Stimulated activated naive B cell treated with anti-CD40 and anti-IgM and Interleukin-4, amounts not matched to agents 10 μg/mL and 1 μg/mL and 100 μg/mL, for 72 hours (primary cell): ENCODE measurements at regions not wholly inside any gene's neighbourhood (a gene's known extent, or its start where the extent isn't known, plus 50 kb on each side); places are given as distances from the start of the nearest gene placed in this dataset.

Experiments
- ATAC-seq, 2 donors: fragments of 150-1000 bp; cut with Tn5 transposase; replicated peaks; 2 replicates each; pipeline ENCODE4 v1.10.0; 2021; ENCODE audit warnings: moderate library complexity in 1 of 2
- DNase-seq: peaks from one replicate; pipeline ENCODE4 v3.0.0; 2021
- H3K27ac Mint-ChIP-seq: one replicate; pipeline ENCODE4 v1.8.0; 2022; ENCODE audit warnings: mild to moderate bottlenecking, mixed read lengths
- H3K27me3 Mint-ChIP-seq, 2 donors: one replicate each; pipeline ENCODE4 v1.8.0; 2022; ENCODE audit warnings: mixed read lengths in 2 of 2
- H3K36me3 Mint-ChIP-seq, 2 donors: one replicate each; pipeline ENCODE4 v1.8.0; 2022; ENCODE audit warnings: mixed read lengths in 2 of 2, mild to moderate bottlenecking in 1 of 2
- H3K4me1 Mint-ChIP-seq, 2 donors: one replicate each; pipeline ENCODE4 v1.8.0; 2022; ENCODE audit warnings: mixed read lengths in 2 of 2, mild to moderate bottlenecking in 1 of 2
- H3K4me3 Mint-ChIP-seq, 2 donors: one replicate each; pipeline ENCODE4 v1.8.0; 2022; ENCODE audit warnings: mild to moderate bottlenecking in 2 of 2, mixed read lengths in 2 of 2, moderate library complexity in 1 of 2
- H3K9me3 Mint-ChIP-seq, 2 donors: one replicate each; pipeline ENCODE4 v1.8.0; 2022; ENCODE audit warnings: mixed read lengths in 2 of 2, mild to moderate bottlenecking in 1 of 2

GRCh38 chr10:111523016-111523415, 446.2 kb downstream of the ADRA2A start:
- no peak overlapping the region for H3K4me3 Mint-ChIP-seq
- no peak overlapping the region for H3K27ac Mint-ChIP-seq
- no peak for ATAC-seq
- peaks cover 0 to 5% of the 10 kb centered on the region in 2 donors for H3K27me3 Mint-ChIP-seq
- H3K36me3 Mint-ChIP-seq: no peaks in the 10 kb centered on the region
- H3K4me1 Mint-ChIP-seq: no peaks in the 10 kb centered on the region
- no peak for DNase-seq
- H3K9me3 Mint-ChIP-seq: no peaks in the 10 kb centered on the region

DNA sequence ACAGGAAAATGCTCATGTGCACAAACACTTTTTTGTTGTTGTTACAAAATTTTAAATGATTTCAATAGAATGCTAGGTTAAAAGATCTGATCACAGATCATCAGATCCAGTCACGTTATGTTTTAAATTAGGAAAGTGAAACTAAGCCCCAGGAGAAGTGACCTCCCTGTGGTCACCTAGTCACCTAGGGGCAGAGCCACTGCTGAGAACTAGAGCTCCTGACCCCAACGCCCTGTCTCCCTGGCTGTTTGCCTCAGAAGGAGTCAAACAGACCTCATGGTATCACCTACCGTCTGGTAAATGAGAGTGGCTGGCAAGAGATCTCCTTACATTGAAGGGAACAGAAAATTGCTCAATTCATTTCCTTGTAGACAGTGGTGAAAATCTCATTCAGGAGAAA, 447.3 kb downstream of the ADRA2A start:
- ATAC-seq: no peak
- Mint-ChIP-seq H3K27me3 (peaks cover 0 to 5% of the 10 kb centered on the region in 2 donors), H3K27ac (no peak overlapping the region), H3K4me3 (no peak overlapping the region), H3K36me3 (no peaks in the 10 kb centered on the region), H3K4me1 (no peaks in the 10 kb centered on the region), H3K9me3 (no peaks in the 10 kb centered on the region)
- no peak for DNase-seq

DNA sequence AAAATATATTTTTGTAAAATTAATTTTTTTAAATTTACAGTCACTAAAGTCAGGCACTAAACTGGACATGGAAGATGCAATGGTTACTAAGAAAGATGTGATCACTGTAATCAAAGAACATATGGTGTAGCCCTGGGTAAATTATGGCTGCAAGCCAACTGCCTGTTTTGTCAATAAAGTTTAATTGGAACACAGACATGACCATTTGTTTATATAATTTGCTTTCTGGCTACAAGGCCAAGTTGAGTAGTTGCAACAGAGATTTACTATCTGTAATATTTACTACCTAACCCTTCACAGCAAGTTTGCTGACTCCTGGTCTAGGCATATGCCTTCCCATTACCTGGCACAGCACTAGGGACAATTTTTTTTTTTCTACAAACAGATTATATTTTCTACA, 448.9 kb downstream of the ADRA2A start:
- Mint-ChIP-seq H3K9me3 (no peaks in the 10 kb centered on the region), H3K4me1 (no peaks in the 10 kb centered on the region), H3K36me3 (no peaks in the 10 kb centered on the region), H3K27me3 (peaks cover 0 to 5% of the 10 kb centered on the region in 2 donors), H3K4me3 (no peak overlapping the region), H3K27ac (no peak overlapping the region)
- DNase-seq: no peak
- no peak for ATAC-seq

DNA sequence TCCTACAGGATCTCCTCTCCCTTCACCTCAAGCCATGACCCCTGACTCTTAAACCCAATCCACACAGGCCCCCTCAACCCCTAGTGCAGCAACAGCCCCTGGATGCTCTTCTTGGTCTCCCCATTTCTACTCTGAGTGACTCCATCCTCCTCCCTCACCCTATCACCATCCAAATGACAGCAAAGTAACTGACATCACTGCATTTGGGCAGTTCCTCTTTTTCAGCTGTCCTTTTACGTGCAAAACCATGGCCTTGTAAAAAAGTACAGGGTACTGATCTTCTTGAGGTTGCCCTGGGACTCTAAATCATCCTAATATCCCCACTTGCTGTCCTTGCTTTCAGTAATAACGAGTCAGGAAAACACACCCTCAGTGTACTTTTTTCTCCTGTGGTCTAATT, 454.9 kb downstream of the ADRA2A start:
- DNase-seq: no peak
- Mint-ChIP-seq H3K4me1 (no peaks in the 10 kb centered on the region), H3K9me3 (peaks cover 0 to 3% of the 10 kb centered on the region in 2 donors), H3K27me3 (peaks cover 0 to 4% of the 10 kb centered on the region in 2 donors), H3K36me3 (no peaks in the 10 kb centered on the region), H3K27ac (no peak overlapping the region), H3K4me3 (no peak overlapping the region)
- ATAC-seq: no peak

GRCh38 chr10:111532139-111532538, 455.3 kb downstream of the ADRA2A start:
- Mint-ChIP-seq H3K27me3 (peaks cover 0 to under 1% of the 10 kb centered on the region in 2 donors), H3K9me3 (peaks cover 0 to 3% of the 10 kb centered on the region in 2 donors), H3K4me3 (no peak overlapping the region), H3K4me1 (no peaks in the 10 kb centered on the region), H3K27ac (no peak overlapping the region), H3K36me3 (no peaks in the 10 kb centered on the region)
- no peak for ATAC-seq
- no peak for DNase-seq

- Mint-ChIP-seq H3K36me3 (no peaks in the 10 kb centered on the region), H3K9me3 (no peaks in the 10 kb centered on the region), H3K4me3 (no peak overlapping the region), H3K27ac (no peak overlapping the region), H3K27me3 (peaks cover 0 to 5% of the 10 kb centered on the region in 2 donors), H3K4me1 (no peaks in the 10 kb centered on the region)
- ATAC-seq (no peak), DNase-seq (no peak)
These were observed 462.4 kb downstream of the ADRA2A start for GRCh38 chr10:111539246-111539645.

GRCh38 chr10:111543854-111544253, 467.0 kb downstream of the ADRA2A start:
- Mint-ChIP-seq H3K27ac (no peak overlapping the region), H3K27me3 (no peaks in the 10 kb centered on the region), H3K4me3 (no peak overlapping the region), H3K4me1 (no peaks in the 10 kb centered on the region), H3K36me3 (no peaks in the 10 kb centered on the region), H3K9me3 (no peaks in the 10 kb centered on the region)
- no peak for DNase-seq
- ATAC-seq: no peak

DNA sequence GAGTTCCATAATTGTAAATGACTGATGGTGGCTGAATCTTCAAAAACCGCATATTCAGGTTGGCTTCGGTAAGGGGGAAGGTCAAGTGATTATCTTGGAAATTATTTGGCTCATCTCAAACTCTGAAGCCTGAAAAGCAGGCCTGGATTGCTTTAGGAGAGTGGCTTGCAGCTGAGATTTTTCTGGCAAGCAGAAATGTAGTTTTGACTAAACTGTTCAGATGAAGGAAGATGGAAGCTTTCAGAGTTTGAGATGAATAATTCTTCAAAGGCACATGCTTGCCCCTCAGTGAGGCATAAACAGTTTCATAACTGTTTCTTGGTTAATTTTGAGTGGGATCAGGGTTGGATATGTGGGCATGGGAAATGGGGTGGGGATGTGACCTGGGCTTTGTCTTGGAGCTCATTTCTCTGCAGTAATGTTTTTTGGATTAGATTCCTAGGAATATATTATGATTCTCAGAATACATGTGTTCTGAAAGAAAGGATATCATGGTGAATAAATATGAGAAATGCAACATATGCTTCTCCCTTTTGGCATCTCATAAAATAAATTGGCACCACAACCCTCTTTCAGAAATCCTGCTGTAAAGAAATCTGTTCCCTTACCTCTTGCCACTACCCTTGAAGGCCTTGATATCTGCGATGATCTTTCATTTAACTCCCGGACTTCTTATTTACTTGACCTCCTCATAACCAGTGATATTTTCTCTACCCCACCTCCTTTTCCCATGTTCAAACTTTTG, 469.2 kb downstream of the ADRA2A start:
- ATAC-seq (no peak), DNase-seq (no peak)
- Mint-ChIP-seq H3K27ac (no peak overlapping the region), H3K27me3 (peaks cover 0 to under 1% of the 10 kb centered on the region in 2 donors), H3K4me1 (no peaks in the 10 kb centered on the region), H3K4me3 (no peak overlapping the region), H3K36me3 (no peaks in the 10 kb centered on the region), H3K9me3 (no peaks in the 10 kb centered on the region)

DNA sequence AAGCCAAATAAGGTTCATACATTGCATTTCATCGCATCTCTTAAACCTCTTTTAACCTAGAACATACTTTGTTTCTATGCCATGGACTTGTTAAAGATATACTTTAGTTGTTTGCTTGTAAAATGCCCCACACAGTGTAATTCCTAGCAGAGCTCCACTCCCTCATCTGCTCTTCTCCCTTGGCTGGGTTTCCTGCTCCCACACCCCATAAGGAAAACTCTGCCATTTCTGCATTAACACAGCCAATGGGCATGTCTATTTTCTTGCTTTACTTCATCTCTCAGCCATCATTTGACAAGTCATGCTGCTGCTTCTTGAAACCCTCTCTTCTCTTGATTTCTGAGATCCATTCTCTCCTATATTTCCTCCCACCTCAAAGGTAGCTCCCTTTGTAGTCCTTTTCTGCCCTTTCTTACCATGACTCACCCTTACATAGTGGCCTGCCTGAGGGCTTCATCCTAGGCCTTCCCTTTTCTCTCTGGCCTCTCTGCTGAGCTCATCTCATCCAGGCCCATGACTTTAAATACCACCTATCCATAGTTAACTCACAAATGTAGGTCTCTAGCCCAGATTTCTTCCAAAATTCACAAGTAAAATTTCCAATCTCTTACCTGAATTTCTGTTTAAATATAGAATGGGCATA, 471.4 kb downstream of the ADRA2A start:
- Mint-ChIP-seq H3K9me3 (no peaks in the 10 kb centered on the region), H3K27ac (no peak overlapping the region), H3K36me3 (no peaks in the 10 kb centered on the region), H3K4me1 (no peaks in the 10 kb centered on the region), H3K4me3 (no peak overlapping the region), H3K27me3 (peaks cover 0 to 6% of the 10 kb centered on the region in 2 donors)
- DNase-seq (no peak), ATAC-seq (no peak)

DNA sequence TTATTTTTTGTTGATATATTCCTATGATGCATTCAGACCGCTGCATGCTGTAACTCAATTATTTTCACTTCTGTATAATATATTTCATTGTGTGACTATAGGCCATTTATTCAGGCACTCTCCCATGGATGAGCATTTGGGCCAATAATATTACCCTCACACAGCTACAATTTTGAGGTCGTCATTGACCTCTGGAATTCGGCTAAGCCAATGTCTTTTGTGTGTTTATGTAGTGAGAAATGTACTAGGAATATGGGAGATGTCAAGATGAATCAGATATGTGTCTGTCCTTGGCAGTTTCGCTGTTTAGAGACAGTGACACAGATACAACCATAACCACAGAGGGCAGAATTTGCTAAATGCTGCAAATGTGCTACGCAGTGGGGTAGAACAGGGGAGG, 474.2 kb downstream of the ADRA2A start:
- H3K27me3 Mint-ChIP-seq: peaks cover 0 to 6% of the 10 kb centered on the region in 2 donors
- H3K4me3 Mint-ChIP-seq: no peak overlapping the region
- H3K4me1 Mint-ChIP-seq: no peaks in the 10 kb centered on the region
- H3K27ac Mint-ChIP-seq: no peak overlapping the region
- ATAC-seq (no peak), DNase-seq (no peak)
- no peaks in the 10 kb centered on the region for H3K9me3 Mint-ChIP-seq
- no peaks in the 10 kb centered on the region for H3K36me3 Mint-ChIP-seq

- no peaks in the 10 kb centered on the region for H3K9me3 Mint-ChIP-seq
These were observed 479.8 kb downstream of the ADRA2A start for GRCh38 chr10:111556666-111557065.

DNA sequence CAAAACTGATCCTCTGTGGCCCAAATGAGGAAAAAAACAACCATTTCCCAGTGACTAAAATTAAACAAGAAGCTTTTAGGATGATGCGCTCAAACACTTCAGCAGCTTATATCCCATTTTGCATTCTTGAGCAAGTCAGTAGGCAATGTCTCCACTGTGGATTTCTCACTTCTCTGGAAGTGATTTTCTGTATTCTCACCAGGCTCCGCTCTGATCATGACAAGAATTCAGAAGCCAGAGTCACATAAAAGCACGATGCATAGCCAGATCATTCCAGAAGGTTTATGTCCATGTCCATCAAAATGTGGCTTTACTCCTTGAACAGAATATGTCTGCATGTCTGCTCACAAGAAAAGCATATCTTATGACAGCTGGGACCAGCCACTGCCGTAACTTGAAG, 481.4 kb downstream of the ADRA2A start:
- no peaks in the 10 kb centered on the region for H3K9me3 Mint-ChIP-seq
- H3K27ac Mint-ChIP-seq: no peak overlapping the region
- no peaks in the 10 kb centered on the region for H3K27me3 Mint-ChIP-seq
- no peak for DNase-seq
- no peak for ATAC-seq
- H3K36me3 Mint-ChIP-seq: no peaks in the 10 kb centered on the region
- H3K4me1 Mint-ChIP-seq: no peaks in the 10 kb centered on the region
- no peak overlapping the region for H3K4me3 Mint-ChIP-seq

More at GRCh38 chr10:111556666-111557065, 479.8 kb downstream of the ADRA2A start:
- Mint-ChIP-seq H3K36me3 (no peaks in the 10 kb centered on the region), H3K27me3 (no peaks in the 10 kb centered on the region), H3K4me3 (no peak overlapping the region), H3K4me1 (no peaks in the 10 kb centered on the region), H3K27ac (no peak overlapping the region)
- DNase-seq (no peak), ATAC-seq (no peak)

DNA sequence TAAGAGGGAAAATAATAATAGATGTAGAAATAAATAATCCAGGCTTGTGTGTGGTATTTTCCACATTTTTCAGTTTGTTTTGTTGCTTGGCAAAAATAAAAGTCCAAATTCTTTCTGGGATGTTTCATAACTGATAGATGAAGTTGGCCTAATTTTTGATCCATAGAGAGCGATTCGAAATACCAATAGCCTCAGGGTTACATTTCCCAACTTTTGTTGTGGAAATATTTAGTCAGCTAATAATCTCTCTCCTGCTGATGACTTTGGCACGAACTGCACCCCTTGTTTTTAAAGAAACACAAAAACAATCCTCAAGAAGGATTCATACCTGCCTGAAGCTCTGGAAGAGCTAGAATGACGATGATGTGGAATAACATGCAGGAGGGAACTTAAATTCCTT, 483.2 kb downstream of the ADRA2A start:
- H3K36me3 Mint-ChIP-seq: no peaks in the 10 kb centered on the region
- no peaks in the 10 kb centered on the region for H3K4me1 Mint-ChIP-seq
- DNase-seq (no peak), ATAC-seq (no peak)
- no peak overlapping the region for H3K4me3 Mint-ChIP-seq
- H3K27ac Mint-ChIP-seq: no peak overlapping the region
- H3K9me3 Mint-ChIP-seq: no peaks in the 10 kb centered on the region
- no peaks in the 10 kb centered on the region for H3K27me3 Mint-ChIP-seq

DNA sequence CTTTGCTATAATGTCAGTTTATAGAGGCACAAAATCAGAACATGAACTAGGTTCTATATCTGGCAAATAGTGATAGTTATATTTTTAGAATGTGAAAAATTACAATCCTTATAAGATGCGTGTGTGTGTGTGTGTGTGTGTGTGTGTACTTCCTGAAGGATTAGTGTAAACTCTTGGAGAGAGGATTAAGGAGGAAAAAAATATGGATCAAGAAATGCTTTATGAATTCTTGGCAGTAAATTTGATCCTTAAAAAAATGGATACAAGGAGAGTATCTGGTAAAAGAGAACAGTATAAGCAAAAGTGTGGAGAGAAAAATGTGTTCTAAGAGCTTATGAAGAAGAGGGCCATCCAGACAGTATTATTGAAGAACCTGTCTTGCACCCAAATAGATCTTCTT, 484.3 kb downstream of the ADRA2A start:
- Mint-ChIP-seq H3K27me3 (no peaks in the 10 kb centered on the region), H3K27ac (no peak overlapping the region), H3K9me3 (no peaks in the 10 kb centered on the region), H3K4me3 (no peak overlapping the region), H3K4me1 (no peaks in the 10 kb centered on the region), H3K36me3 (no peaks in the 10 kb centered on the region)
- DNase-seq (no peak), ATAC-seq (no peak)

DNA sequence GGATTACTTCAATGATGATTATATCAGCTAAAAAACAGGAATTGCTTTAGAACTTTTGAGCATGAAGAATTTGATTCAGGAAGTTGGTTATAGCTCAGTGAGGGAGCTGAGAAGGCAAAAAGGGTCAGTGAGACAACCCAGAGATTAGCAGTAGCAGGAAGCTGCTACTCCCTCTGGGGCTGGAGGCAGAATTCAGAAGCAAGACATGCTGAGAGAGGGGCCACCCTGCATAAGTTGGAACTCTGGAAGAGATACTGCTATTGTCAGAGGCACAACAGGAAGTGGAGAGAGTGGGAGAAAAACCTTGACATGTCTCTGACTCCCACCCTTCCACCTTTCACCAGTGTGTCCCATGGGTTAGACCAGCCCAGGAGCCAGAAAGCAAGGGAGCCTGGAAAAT, 488.7 kb downstream of the ADRA2A start:
- H3K4me3 Mint-ChIP-seq: no peak overlapping the region
- H3K36me3 Mint-ChIP-seq: no peaks in the 10 kb centered on the region
- ATAC-seq: no peak
- DNase-seq: no peak
- H3K27ac Mint-ChIP-seq: no peak overlapping the region
- peaks cover 0 to 2% of the 10 kb centered on the region in 2 donors for H3K9me3 Mint-ChIP-seq
- H3K4me1 Mint-ChIP-seq: no peaks in the 10 kb centered on the region
- no peaks in the 10 kb centered on the region for H3K27me3 Mint-ChIP-seq
